Sigmoid colon (tissue), 3 donors: ENCODE measurements at regions not wholly inside any gene's neighbourhood (a gene's known extent, or its start where the extent isn't known, plus 50 kb on each side); places are given as distances from the start of the nearest gene placed in this dataset.

Experiments
- CTCF ChIP-seq, 4 experiments: fragments of 450-650 bp in 3 of 4; fragments of 200-600 bp in 1 of 4; IDR thresholded peaks; one replicate each; pipeline ENCODE4 v1.5.1; 2016 to 2019; ENCODE audit warnings: antibody characterized with exemption in 4 of 4, mild to moderate bottlenecking in 3 of 4, moderate library complexity in 2 of 4
- POLR2A ChIP-seq, 2 donors: fragments of 450-650 bp; IDR thresholded peaks; one replicate each; pipeline ENCODE4 v1.6.1; 2016; ENCODE audit warnings: antibody characterized with exemption in 2 of 2, mild to moderate bottlenecking in 2 of 2, moderate library complexity in 2 of 2

GRCh38 chr1:218765753-218766152 is 407.9 kb upstream of the LYPLAL1 start:
- TF ChIP-seq CTCF (IDR thresholded peaks at IDR 0.05) (no peak), POLR2A (IDR thresholded peaks at IDR 0.05) (no peak)
